Erythroblast (primary cell): ENCODE measurements at regions not wholly inside any gene's neighbourhood (a gene's known extent, or its start where the extent isn't known, plus 50 kb on each side); places are given as distances from the start of the nearest gene placed in this dataset.

ENCODE experiments used
- GATA1 ChIP-seq: IDR thresholded peaks from 2 replicates; pipeline ENCODE4 v1.6.1; 2011; ENCODE audit warnings: low read depth, mild to moderate bottlenecking, control low read depth, low read length, moderate library complexity
- POLR2A ChIP-seq: IDR thresholded peaks from 2 replicates; pipeline ENCODE4 v1.6.1; 2011; ENCODE audit warnings: mild to moderate bottlenecking, low read length

DNA sequence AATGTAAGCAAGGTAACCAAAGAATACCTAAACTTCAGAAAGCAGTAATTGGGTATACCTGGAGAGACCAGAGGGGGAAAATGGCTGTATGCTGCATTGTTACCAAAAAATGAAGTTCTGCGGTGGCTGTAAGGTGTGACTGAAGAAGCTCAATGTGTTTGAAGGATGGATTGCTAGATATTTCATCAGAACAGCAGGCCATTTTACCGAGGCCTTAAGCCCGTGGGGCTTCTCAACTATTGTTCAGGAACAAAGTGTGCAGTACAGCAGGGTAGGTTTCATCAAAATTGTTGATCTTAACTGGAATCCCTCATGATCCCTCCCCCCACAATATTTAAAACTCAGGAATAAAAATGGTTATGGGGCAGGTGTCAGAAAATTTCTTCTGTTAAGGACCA lies 204.0 kb upstream of the GHITM start:
- TF ChIP-seq POLR2A (no peak), GATA1 (no peak)
